Hepatocyte (in vitro differentiated cells): ENCODE measurements at regions not wholly inside any gene's neighbourhood (a gene's known extent, or its start where the extent isn't known, plus 50 kb on each side); places are given as distances from the start of the nearest gene placed in this dataset.

Experiments used
- DNase-seq: peaks from one replicate; pipeline ENCODE4 v3.0.0-alpha.2; 2016; ENCODE audit warnings: low spot score
- H2AFZ ChIP-seq: fragments of 200-600 bp; sonication (generic); 2 replicates; pipeline ENCODE4 v1.6.0; 2016; ENCODE audit warnings: antibody characterized with exemption, mild to moderate bottlenecking
- H3K27ac ChIP-seq: fragments of 200-600 bp; sonication (generic); 2 replicates; pipeline ENCODE4 v1.5.1; 2016; ENCODE audit warnings: mild to moderate bottlenecking
- H3K27me3 ChIP-seq: fragments of 200-600 bp; sonication (generic); 2 replicates; pipeline ENCODE4 v1.6.1; 2016
- H3K36me3 ChIP-seq: fragments of 200-600 bp; sonication (generic); replicated peaks from 2 replicates; pipeline ENCODE4 v1.5.1; 2016; ENCODE audit warnings: low read depth; ENCODE audit not compliant: insufficient read depth
- H3K4me1 ChIP-seq: fragments of 200-600 bp; sonication (generic); 2 replicates; pipeline ENCODE4 v1.5.1; 2016; ENCODE audit warnings: mild to moderate bottlenecking, moderate library complexity; ENCODE audit not compliant: insufficient read depth
- H3K4me2 ChIP-seq: fragments of 200-600 bp; sonication (generic); 2 replicates; pipeline ENCODE4 v1.6.0; 2016
- H3K4me3 ChIP-seq: fragments of 200-600 bp; sonication (generic); 2 replicates; pipeline ENCODE4 v1.5.1; 2016; ENCODE audit warnings: mild to moderate bottlenecking
- H3K79me2 ChIP-seq: fragments of 200-600 bp; sonication (generic); 2 replicates; pipeline ENCODE4 v1.6.0; 2017; ENCODE audit warnings: mild to moderate bottlenecking
- H3K9me2 ChIP-seq: fragments of 200-600 bp; sonication (generic); replicated peaks from 2 replicates; pipeline ENCODE4 v1.6.0; 2017; ENCODE audit warnings: mild to moderate bottlenecking; ENCODE audit not compliant: insufficient read depth
- H3K9me3 ChIP-seq: fragments of 200-600 bp; sonication (generic); 2 replicates; pipeline ENCODE4 v1.5.1; 2016; ENCODE audit warnings: low read depth, mild to moderate bottlenecking
- H4K20me1 ChIP-seq: fragments of 200-600 bp; sonication (generic); 2 replicates; pipeline ENCODE4 v1.6.0; 2016; ENCODE audit warnings: mild to moderate bottlenecking; ENCODE audit not compliant: insufficient read depth, poor library complexity, severe bottlenecking
- EZH2 ChIP-seq: fragments of 200-600 bp; sonication (generic); IDR thresholded peaks from 2 replicates; pipeline ENCODE4 v1.6.1; 2016; ENCODE audit warnings: antibody characterized with exemption, mild to moderate bottlenecking, borderline replicate concordance
- EZH2phosphoT487 ChIP-seq: fragments of 200-600 bp; sonication (generic); IDR thresholded peaks from one replicate; pipeline ENCODE4 v1.6.1; 2018; ENCODE audit warnings: antibody characterized with exemption, mild to moderate bottlenecking, low read depth, moderate library complexity; ENCODE audit not compliant: unreplicated experiment, severe bottlenecking
- WGBS: methylation state at CpG from one replicate; pipeline ENCODE4 v1.1.6; 2016; ENCODE audit warnings: low lambda C conversion rate; ENCODE audit errors: missing lambda C conversion rate; 5-methylcytosine and 5-hydroxymethylcytosine counted together
- TF ChIP-seq, protein P1 (sequence below): fragments of 200-600 bp; sonication (generic); IDR thresholded peaks from 2 replicates; pipeline ENCODE4 v1.5.1; 2016; ENCODE audit warnings: antibody characterized with exemption, mild to moderate bottlenecking; ENCODE audit not compliant: poor library complexity

DNA sequence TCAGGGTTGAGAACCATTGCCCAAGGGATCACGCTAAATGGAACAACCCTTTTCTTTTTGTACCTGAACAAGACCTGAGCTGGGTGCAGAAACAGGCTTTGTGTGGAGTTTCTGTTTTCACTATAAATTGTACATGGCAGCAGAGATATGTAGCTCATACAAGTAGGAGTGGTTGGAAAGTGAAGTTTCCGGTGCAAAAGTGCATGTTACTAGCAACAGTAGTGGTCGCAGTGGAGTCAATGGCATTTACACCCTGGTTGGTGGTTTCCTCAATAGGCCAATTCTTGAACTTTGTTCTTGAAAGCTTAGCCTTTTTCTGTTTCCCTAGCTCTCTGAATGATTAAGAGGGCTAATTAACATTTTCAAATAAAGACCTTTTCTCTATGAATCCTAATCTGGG lies 170.7 kb downstream of the NEBL start:
- Histone ChIP-seq H2AFZ (no peak overlapping the region), H3K27ac (no peak overlapping the region), H3K9me2 (no peaks in the 10 kb centered on the region), H3K4me1 (no peaks in the 10 kb centered on the region), H3K9me3 (peaks cover 9% of the 10 kb centered on the region), H3K27me3 (no peaks in the 10 kb centered on the region), H3K36me3 (no peaks in the 10 kb centered on the region), H3K4me3 (no peak overlapping the region), H3K79me2 (no peaks in the 10 kb centered on the region), H3K4me2 (no peak overlapping the region), H4K20me1 (no peaks in the 10 kb centered on the region)
- 92% methylated on average over 3 of the region's 3 CpGs for WGBS
- no peak for DNase-seq
- TF ChIP-seq, protein P1, sequence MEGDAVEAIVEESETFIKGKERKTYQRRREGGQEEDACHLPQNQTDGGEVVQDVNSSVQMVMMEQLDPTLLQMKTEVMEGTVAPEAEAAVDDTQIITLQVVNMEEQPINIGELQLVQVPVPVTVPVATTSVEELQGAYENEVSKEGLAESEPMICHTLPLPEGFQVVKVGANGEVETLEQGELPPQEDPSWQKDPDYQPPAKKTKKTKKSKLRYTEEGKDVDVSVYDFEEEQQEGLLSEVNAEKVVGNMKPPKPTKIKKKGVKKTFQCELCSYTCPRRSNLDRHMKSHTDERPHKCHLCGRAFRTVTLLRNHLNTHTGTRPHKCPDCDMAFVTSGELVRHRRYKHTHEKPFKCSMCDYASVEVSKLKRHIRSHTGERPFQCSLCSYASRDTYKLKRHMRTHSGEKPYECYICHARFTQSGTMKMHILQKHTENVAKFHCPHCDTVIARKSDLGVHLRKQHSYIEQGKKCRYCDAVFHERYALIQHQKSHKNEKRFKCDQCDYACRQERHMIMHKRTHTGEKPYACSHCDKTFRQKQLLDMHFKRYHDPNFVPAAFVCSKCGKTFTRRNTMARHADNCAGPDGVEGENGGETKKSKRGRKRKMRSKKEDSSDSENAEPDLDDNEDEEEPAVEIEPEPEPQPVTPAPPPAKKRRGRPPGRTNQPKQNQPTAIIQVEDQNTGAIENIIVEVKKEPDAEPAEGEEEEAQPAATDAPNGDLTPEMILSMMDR, result no peak

DNA sequence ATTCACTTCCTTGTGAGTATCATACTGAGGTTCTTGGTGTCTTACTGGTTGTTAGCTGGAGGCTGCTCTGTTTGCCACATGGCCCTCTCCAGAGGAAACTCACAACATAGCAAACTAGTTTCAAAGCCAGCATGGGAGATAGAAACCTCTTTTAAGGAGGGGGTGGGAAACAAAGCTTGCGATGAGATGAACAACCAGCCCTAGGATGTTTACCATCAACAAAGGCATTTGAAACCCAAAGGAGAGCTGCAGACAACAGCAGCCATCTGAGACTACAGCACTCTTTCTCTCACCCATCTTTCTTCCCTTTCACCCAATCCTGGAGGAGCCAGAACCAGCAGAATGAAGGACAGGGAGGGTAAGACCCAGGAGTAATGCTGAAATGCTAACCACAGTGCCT lies 182.1 kb downstream of the NEBL start:
- Histone ChIP-seq H3K9me3 (no peaks in the 10 kb centered on the region), H3K4me2 (no peak overlapping the region), H3K4me3 (no peak overlapping the region), H3K27ac (no peak overlapping the region), H3K9me2 (no peaks in the 10 kb centered on the region), H3K27me3 (no peaks in the 10 kb centered on the region), H3K36me3 (no peaks in the 10 kb centered on the region), H3K79me2 (no peaks in the 10 kb centered on the region), H4K20me1 (no peaks in the 10 kb centered on the region), H3K4me1 (no peaks in the 10 kb centered on the region), H2AFZ (no peak overlapping the region)
- DNase-seq, result no peak
- TF ChIP-seq EZH2, result no peak
- TF ChIP-seq EZH2phosphoT487, result no peak
- TF ChIP-seq, protein P1, result no peak
- WGBS, result 59% methylated on average over 1 of the region's 1 CpG

DNA sequence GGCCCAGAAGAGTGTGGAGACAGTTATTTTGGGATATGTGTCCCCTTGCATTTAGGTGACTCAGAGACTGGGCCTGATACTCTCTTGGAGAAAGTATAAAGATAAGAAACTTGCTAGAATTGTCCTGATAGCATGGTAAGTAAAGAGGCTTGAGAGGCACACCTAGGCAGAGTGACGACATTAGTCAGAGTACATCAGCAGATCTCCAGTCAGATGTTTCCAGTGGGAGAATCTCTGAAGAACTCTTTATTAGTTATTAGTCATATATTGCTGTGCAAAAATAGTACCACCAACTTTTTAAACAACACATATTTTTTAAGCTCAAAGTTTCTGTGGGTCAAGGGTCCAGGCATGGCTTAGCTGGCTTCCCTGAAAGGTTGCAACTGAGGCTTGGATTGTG lies 182.6 kb downstream of the NEBL start:
- H2AFZ ChIP-seq, result no peak overlapping the region
- H3K36me3 ChIP-seq, result no peaks in the 10 kb centered on the region
- no peaks in the 10 kb centered on the region for H3K9me3 ChIP-seq
- H3K4me3 ChIP-seq, result no peak overlapping the region
- no peak overlapping the region for H3K4me2 ChIP-seq
- no peaks in the 10 kb centered on the region for H4K20me1 ChIP-seq
- H3K9me2 ChIP-seq, result no peaks in the 10 kb centered on the region
- 37% methylated on average over 1 of the region's 1 CpG for WGBS
- no peaks in the 10 kb centered on the region for H3K4me1 ChIP-seq
- H3K27me3 ChIP-seq, result no peaks in the 10 kb centered on the region
- no peak for TF ChIP-seq EZH2
- TF ChIP-seq, protein P1, result no peak
- no peak for TF ChIP-seq EZH2phosphoT487
- H3K27ac ChIP-seq, result no peak overlapping the region
- no peaks in the 10 kb centered on the region for H3K79me2 ChIP-seq
- peak; percentile 14 for DNase-seq

DNA sequence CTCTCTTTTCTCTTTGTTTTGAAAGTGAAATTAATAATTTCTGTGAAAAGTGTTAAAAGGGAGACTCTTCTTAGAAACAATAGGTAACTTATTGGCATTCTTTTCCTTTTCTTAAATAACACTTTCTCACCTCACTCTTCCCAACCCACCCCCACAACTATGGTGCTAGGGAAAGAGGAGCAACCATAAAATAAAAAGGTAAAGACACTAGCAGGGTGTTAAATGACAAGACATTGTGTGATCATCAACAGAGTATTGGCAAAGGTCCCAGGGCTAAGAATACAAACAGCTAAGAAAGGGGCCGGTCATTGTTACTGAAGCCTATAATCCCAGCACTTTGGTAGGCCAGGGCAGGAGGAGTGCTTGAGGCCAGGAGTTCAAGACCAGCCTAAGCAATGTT lies 183.7 kb downstream of the NEBL start:
- Histone ChIP-seq H3K9me2 (no peaks in the 10 kb centered on the region), H3K4me2 (peak overlapping the region; percentile 32), H3K4me3 (no peak overlapping the region), H2AFZ (no peak overlapping the region), H3K4me1 (peaks cover 3% of the 10 kb centered on the region), H4K20me1 (no peaks in the 10 kb centered on the region), H3K36me3 (no peaks in the 10 kb centered on the region), H3K9me3 (no peaks in the 10 kb centered on the region), H3K27ac (no peak overlapping the region), H3K27me3 (no peaks in the 10 kb centered on the region), H3K79me2 (no peaks in the 10 kb centered on the region)
- TF ChIP-seq, protein P1, result no peak
- no peak for TF ChIP-seq EZH2
- no peak for TF ChIP-seq EZH2phosphoT487
- no peak for DNase-seq
- 95% methylated on average over 1 of the region's 1 CpG for WGBS
